ENCODE measurements at regions not wholly inside any gene's neighbourhood (a gene's known extent, or its start where the extent isn't known, plus 50 kb on each side); places are given as distances from the start of the nearest gene placed in this dataset.

DNA sequence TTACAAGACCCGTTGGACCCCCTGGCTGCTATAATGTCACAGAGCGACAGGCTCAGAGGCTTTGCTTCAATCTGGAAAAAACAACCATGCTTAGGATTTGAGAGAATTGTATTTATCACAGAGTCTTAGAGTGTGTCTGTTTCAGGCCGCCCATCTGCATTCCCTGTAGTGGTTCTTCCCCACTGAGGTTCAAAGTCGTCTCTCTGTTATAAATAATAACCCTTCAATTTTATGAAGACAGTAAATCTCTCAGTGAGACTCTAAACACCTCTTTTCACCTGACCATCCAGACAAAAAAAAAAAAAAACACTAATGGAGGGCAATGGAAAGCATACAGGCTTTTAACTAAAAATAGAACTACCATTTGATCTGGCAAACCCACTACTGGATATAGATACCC lies 565.4 kb upstream of the AUTS2 start:
- TF ChIP-seq, protein P1, sequence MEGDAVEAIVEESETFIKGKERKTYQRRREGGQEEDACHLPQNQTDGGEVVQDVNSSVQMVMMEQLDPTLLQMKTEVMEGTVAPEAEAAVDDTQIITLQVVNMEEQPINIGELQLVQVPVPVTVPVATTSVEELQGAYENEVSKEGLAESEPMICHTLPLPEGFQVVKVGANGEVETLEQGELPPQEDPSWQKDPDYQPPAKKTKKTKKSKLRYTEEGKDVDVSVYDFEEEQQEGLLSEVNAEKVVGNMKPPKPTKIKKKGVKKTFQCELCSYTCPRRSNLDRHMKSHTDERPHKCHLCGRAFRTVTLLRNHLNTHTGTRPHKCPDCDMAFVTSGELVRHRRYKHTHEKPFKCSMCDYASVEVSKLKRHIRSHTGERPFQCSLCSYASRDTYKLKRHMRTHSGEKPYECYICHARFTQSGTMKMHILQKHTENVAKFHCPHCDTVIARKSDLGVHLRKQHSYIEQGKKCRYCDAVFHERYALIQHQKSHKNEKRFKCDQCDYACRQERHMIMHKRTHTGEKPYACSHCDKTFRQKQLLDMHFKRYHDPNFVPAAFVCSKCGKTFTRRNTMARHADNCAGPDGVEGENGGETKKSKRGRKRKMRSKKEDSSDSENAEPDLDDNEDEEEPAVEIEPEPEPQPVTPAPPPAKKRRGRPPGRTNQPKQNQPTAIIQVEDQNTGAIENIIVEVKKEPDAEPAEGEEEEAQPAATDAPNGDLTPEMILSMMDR (IDR thresholded peaks at IDR 0.05; ENCODE audit: control extremely low read depth in 1 of 3, insufficient read depth in 1 of 3, low read depth in 1 of 3, low read length in 3 of 3): no peak
- TF ChIP-seq CBX5 (IDR thresholded peaks at IDR 0.05; ENCODE audit: low read depth, low read length) (no peak), POU5F1 (IDR thresholded peaks at IDR 0.05; ENCODE audit: low read depth, low read length) (no peak), EP300 (IDR thresholded peaks at IDR 0.05; ENCODE audit: borderline replicate concordance in 1 of 2, low read depth in 2 of 2, low read length in 2 of 2) (no peak), CREB1 (IDR thresholded peaks at IDR 0.05) (no peak), BRCA1 (IDR thresholded peaks at IDR 0.05; ENCODE audit: low read depth, low read length) (no peak), CHD2 (IDR thresholded peaks at IDR 0.05; ENCODE audit: low read length) (no peak), POLR2A (IDR thresholded peaks at IDR 0.05; ENCODE audit: control extremely low read depth in 1 of 2, low read depth in 2 of 2, low read length in 2 of 2) (no peak), RAD21 (IDR thresholded peaks at IDR 0.05 in 1 of 2, conservative IDR thresholded peaks at IDR 0.05 in 1 of 2; ENCODE audit: low read depth in 2 of 2, low read length in 2 of 2) (no peak), SP1 (IDR thresholded peaks at IDR 0.05; ENCODE audit: low read depth, low read length) (no peak), SIRT6 (IDR thresholded peaks at IDR 0.05; ENCODE audit: low read length) (no peak), CEBPB (IDR thresholded peaks at IDR 0.05; ENCODE audit: low read depth, low read length) (no peak), SP2 (IDR thresholded peaks at IDR 0.05; ENCODE audit: low read length) (no peak)

All from H1 (cell line).